ENCODE measurements at regions not wholly inside any gene's neighbourhood (a gene's known extent, or its start where the extent isn't known, plus 50 kb on each side); places are given as distances from the start of the nearest gene placed in this dataset.

DNA sequence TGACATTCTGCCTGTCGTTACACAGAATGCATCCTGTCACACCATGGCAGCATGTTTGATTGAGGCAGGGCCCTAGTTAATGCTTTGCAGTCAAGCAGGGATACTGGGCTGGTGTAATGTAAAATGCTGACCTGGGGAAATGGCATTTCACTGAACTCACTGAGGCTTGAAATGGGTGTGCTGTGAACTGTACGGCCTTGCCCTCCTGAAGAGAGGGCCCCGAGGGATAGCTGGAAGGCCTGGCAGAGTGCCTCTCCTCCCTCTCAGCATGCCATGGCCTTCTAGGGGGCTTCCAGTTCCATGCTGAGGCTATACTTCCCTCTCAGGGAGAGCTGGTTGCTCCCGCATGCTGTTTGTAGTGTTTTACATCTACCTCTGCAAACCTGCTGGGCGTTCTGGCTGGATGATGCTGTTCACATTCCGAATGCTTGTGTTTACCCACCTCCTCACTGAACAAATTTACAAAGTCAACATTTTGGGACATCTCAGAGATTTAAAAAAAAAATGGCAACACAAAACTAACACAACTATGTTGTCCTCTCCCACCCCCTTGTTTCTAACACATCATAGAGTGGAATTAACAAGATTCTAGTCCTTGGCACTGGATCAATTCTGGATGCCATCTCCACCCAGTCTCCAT, 416.7 kb upstream of the CADM1 start:
- Histone ChIP-seq H3K27me3 (ENCODE audit: control insufficient read depth in 1 of 2, insufficient read depth in 2 of 2, low read length in 2 of 2) (peaks cover 0 to 2% of the 10 kb centered on the region in 2 experiments; a peak in 3 of 5 replicates), H3K36me3 (replicated peaks in 1 of 2; ENCODE audit: control insufficient read depth in 1 of 2, insufficient read depth in 2 of 2, low read length in 2 of 2) (no peaks in the 10 kb centered on the region), H3K9ac (ENCODE audit: insufficient read depth, low read depth, low read length) (no peak overlapping the region), H4K20me1 (ENCODE audit: insufficient read depth, low read length) (no peaks in the 10 kb centered on the region), H3K79me2 (ENCODE audit: insufficient read depth, low read length) (no peaks in the 10 kb centered on the region), H2AFZ (ENCODE audit: low read length) (no peak overlapping the region), H3K4me2 (ENCODE audit: low read depth, low read length) (no peak overlapping the region), H3K4me3 (replicated peaks in 1 of 3; ENCODE audit: insufficient read depth in 1 of 3, low read depth in 2 of 3, low read length in 3 of 3) (no peak overlapping the region), H3K27ac (ENCODE audit: extremely low read length, insufficient read depth, low read length) (no peak overlapping the region), H3K9me3 (ENCODE audit: low read length) (no peaks in the 10 kb centered on the region), H3K4me1 (ENCODE audit: insufficient read depth, low read length) (no peaks in the 10 kb centered on the region)
- CTCF ChIA-PET (ENCODE audit: low intra/inter-chr PET ratio, low total read pairs), result no interaction called here
- intact Hi-C loops (cut with micrococcal nuclease; ENCODE audit: unreplicated experiment), result no loop called here
- FAIRE-seq, result no peak
- POLR2A ChIA-PET, result no interaction called here
- in situ Hi-C loops (cut with HindIII; ENCODE audit: extremely low pct_ligation_motif_present, low pct_unique_long_range_greater_than_20kb), result no loop called here
- TF ChIP-seq BCL6 (CRISPR knock-in tag; IDR thresholded peaks at IDR 0.05), result no peak
- no peak for TF ChIP-seq MED13 (CRISPR knock-in tag; IDR thresholded peaks at IDR 0.05)
- TF ChIP-seq ZNF232 (CRISPR knock-in tag; IDR thresholded peaks at IDR 0.05; ENCODE audit: borderline replicate concordance), result no peak
- TF ChIP-seq ZNF569 (CRISPR knock-in tag; IDR thresholded peaks at IDR 0.05; ENCODE audit: borderline replicate concordance), result no peak
- TF ChIP-seq NR2F6 (IDR thresholded peaks at IDR 0.05), result no peak
- no peak for TF ChIP-seq NR2F6 (CRISPR knock-in tag; IDR thresholded peaks at IDR 0.05)
- TF ChIP-seq NR1H2 (CRISPR knock-in tag; IDR thresholded peaks at IDR 0.05; ENCODE audit: borderline replicate concordance, low read depth), result no peak
- TF ChIP-seq DPF2 (CRISPR knock-in tag; IDR thresholded peaks at IDR 0.05; ENCODE audit: borderline replicate concordance, low read depth), result no peak
- TF ChIP-seq, protein P1, sequence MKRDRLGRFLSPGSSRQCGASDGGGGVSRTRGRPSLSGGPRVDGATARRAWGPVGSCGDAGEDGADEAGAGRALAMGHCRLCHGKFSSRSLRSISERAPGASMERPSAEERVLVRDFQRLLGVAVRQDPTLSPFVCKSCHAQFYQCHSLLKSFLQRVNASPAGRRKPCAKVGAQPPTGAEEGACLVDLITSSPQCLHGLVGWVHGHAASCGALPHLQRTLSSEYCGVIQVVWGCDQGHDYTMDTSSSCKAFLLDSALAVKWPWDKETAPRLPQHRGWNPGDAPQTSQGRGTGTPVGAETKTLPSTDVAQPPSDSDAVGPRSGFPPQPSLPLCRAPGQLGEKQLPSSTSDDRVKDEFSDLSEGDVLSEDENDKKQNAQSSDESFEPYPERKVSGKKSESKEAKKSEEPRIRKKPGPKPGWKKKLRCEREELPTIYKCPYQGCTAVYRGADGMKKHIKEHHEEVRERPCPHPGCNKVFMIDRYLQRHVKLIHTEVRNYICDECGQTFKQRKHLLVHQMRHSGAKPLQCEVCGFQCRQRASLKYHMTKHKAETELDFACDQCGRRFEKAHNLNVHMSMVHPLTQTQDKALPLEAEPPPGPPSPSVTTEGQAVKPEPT (CRISPR knock-in tag; IDR thresholded peaks at IDR 0.05; ENCODE audit: low read depth), result no peak
- TF ChIP-seq MAFK (conservative IDR thresholded peaks at IDR 0.05 in 1 of 2, IDR thresholded peaks at IDR 0.05 in 1 of 2; ENCODE audit: low read length in 2 of 2), result peak; percentile 68 to 70; a peak in 3 of 4 replicates
- TF ChIP-seq ZNF614 (CRISPR knock-in tag; IDR thresholded peaks at IDR 0.05; ENCODE audit: borderline replicate concordance), result no peak
- peak; percentile 52; the same call in 1 of the 2 replicates for TF ChIP-seq MAFF (IDR thresholded peaks at IDR 0.05; ENCODE audit: low read depth, low read length)
- no peak for TF ChIP-seq IRF2 (CRISPR knock-in tag; IDR thresholded peaks at IDR 0.05)
- no peak for TF ChIP-seq ASH2L (IDR thresholded peaks at IDR 0.05; ENCODE audit: insufficient read length, low read depth, low read length)
- TF ChIP-seq TSC22D2 (CRISPR knock-in tag; IDR thresholded peaks at IDR 0.05; ENCODE audit: borderline replicate concordance), result no peak
- no peak for TF ChIP-seq NR2C2 (CRISPR knock-in tag; IDR thresholded peaks at IDR 0.05; ENCODE audit: borderline replicate concordance)
- no peak for TF ChIP-seq ISL2 (CRISPR knock-in tag; IDR thresholded peaks at IDR 0.05)
- no peak for TF ChIP-seq ZNF180 (CRISPR knock-in tag; IDR thresholded peaks at IDR 0.05; ENCODE audit: borderline replicate concordance, low read depth)
- TF ChIP-seq CHCHD3 (CRISPR knock-in tag; IDR thresholded peaks at IDR 0.05), result no peak
- WGBS (ENCODE audit: low lambda C conversion rate), result 0% methylated on average over 5 of the region's 6 CpGs
- no peak for DNase-seq (ENCODE audit: low spot score)
- no peak for ATAC-seq
- BruUV-seq (replicated peaks), result no TSS peak

Measured in HepG2 (cell line).